Tibial artery (tissue), 4 donors: ENCODE measurements at regions not wholly inside any gene's neighbourhood (a gene's known extent, or its start where the extent isn't known, plus 50 kb on each side); places are given as distances from the start of the nearest gene placed in this dataset.
A peak's percentile ranks its signal among the peaks of the same experiment; 100 is the strongest.

ENCODE experiments used
- DNase-seq, 2 donors: peaks; one replicate each; pipeline ENCODE4 v3.0.0-alpha.2; 2019
- H3K27ac ChIP-seq, 2 donors: fragments of 200-600 bp; sonication (generic) in 1 of 2; 1 replicate in 1 of 2; 2 replicates in 1 of 2; pipeline ENCODE4 v1.5.1; 2018 to 2019; ENCODE audit warnings: mild to moderate bottlenecking in 1 of 2
- H3K27me3 ChIP-seq, 2 donors: fragments of 200-600 bp; sonication (generic) in 1 of 2; one replicate each; pipeline versions ENCODE4 v1.5.1 to v1.6.0; 2016 to 2019
- H3K36me3 ChIP-seq, 3 donors: fragments of 200-600 bp; sonication (generic) in 2 of 3; one replicate each; pipeline ENCODE4 v1.5.1; 2016 to 2019; ENCODE audit warnings: mild to moderate bottlenecking in 2 of 3
- H3K4me1 ChIP-seq, 4 donors: fragments of 200-600 bp; sonication (generic) in 2 of 4; 1 replicate in 3 of 4; 2 replicates in 1 of 4; pipeline ENCODE4 v1.5.1; 2016 to 2019
- H3K4me3 ChIP-seq, 2 donors: fragments of 200-600 bp; sonication (generic) in 1 of 2; 1 replicate in 1 of 2; 2 replicates in 1 of 2; pipeline ENCODE4 v1.5.1; 2018 to 2019; ENCODE audit warnings: mild to moderate bottlenecking in 2 of 2
- H3K9me3 ChIP-seq, 3 donors: fragments of 200-600 bp; sonication (generic) in 1 of 3; one replicate each; pipeline ENCODE4 v1.5.1; 2016 to 2019
- CTCF ChIP-seq, 2 experiments: fragments of 200-600 bp in 1 of 2; fragments of 450-650 bp in 1 of 2; IDR thresholded peaks; one replicate each; pipeline ENCODE4 v1.5.1; 2017 to 2019; ENCODE audit warnings: antibody characterized with exemption in 2 of 2, mild to moderate bottlenecking in 1 of 2, moderate library complexity in 1 of 2
- intact Hi-C: fragments of 100-400 bp; cut with DNase I; formaldehyde crosslinking; loops from one replicate; pipeline ENCODE4 v1.15.0; 2023; ENCODE audit warnings: low total_unique reads

DNA sequence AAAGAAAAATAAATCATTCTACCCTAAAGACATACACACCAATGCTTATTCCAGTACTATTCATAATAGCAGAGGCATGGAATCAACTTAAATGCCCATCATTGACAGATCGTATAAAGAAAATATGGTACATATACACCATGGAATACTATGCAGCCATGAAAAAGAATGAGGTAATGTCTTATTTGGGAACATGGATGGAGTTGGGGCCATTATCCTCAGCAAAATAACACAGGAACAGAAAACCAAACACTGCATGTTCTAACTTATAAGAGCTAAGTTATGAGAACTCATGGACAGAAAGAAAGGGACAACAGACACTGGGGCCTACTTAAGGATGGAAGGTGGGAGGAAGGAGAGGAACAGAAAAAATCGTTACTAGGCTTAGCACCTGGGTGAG lies 527.5 kb upstream of the ST8SIA4 start:
- no peaks in the 10 kb centered on the region for H3K9me3 ChIP-seq
- peaks cover 0 to 16% (median 5%) of the 10 kb centered on the region in 4 donors for H3K4me1 ChIP-seq
- intact Hi-C loops = no loop called here
- no peak for DNase-seq
- H3K4me3 ChIP-seq = no peak overlapping the region
- H3K27me3 ChIP-seq = no peaks in the 10 kb centered on the region
- no peak overlapping the region for H3K27ac ChIP-seq
- H3K36me3 ChIP-seq = no peaks in the 10 kb centered on the region
- TF ChIP-seq CTCF (IDR thresholded peaks at IDR 0.05) = no peak

GRCh38 chr5:101429241-101429640 lies 526.2 kb upstream of the ST8SIA4 start:
- H3K4me3 ChIP-seq = no peak overlapping the region
- intact Hi-C loops = no loop called here
- no peak for DNase-seq
- H3K27ac ChIP-seq = no peak overlapping the region
- H3K9me3 ChIP-seq = no peaks in the 10 kb centered on the region
- no peaks in the 10 kb centered on the region for H3K27me3 ChIP-seq
- TF ChIP-seq CTCF (IDR thresholded peaks at IDR 0.05) = no peak
- H3K36me3 ChIP-seq = no peaks in the 10 kb centered on the region
- H3K4me1 ChIP-seq = peaks cover 0 to 26% (median 10%) of the 10 kb centered on the region in 4 donors

DNA sequence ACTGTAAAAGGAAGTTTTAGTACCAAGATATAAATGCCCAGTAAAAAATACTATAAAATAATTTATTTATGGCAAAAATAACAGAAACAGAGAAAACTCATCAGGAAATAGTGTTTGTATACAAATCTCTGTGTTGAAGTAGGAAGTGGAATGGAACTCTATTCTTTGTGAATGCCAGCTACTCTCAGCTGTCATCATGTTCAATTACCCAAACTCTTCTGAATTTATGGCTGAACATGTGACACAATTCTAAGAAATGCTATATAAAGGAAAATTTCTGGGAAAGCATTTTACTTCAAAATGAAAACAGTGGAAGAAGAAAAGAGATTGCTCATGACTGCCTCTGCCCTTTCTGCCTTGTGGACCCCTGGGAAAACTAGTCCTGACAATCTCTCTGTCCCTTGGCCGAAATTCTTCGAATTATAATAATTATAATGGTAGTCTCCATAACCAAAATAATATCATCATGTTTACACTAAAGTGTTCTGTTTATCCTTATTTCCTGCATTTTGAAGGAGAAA lies 522.3 kb upstream of the ST8SIA4 start:
- peak overlapping the region; percentile 52 to 60 for H3K27ac ChIP-seq
- no peak for DNase-seq
- TF ChIP-seq CTCF (IDR thresholded peaks at IDR 0.05) = no peak
- intact Hi-C loops = no loop called here
- H3K36me3 ChIP-seq = no peaks in the 10 kb centered on the region
- H3K4me1 ChIP-seq = peaks cover 0 to 29% (median 10%) of the 10 kb centered on the region in 4 donors
- no peak overlapping the region for H3K4me3 ChIP-seq
- H3K27me3 ChIP-seq = no peaks in the 10 kb centered on the region
- H3K9me3 ChIP-seq = no peaks in the 10 kb centered on the region

- intact Hi-C loops = no loop called here
- no peaks in the 10 kb centered on the region for H3K36me3 ChIP-seq
- peak overlapping the region; percentile 52 to 60 for H3K27ac ChIP-seq
- H3K4me3 ChIP-seq = no peak overlapping the region
- TF ChIP-seq CTCF (IDR thresholded peaks at IDR 0.05) = no peak
- DNase-seq = no peak
- H3K4me1 ChIP-seq = peaks cover 0 to 29% (median 10%) of the 10 kb centered on the region in 4 donors
- H3K27me3 ChIP-seq = no peaks in the 10 kb centered on the region
- no peaks in the 10 kb centered on the region for H3K9me3 ChIP-seq
These were observed 521.6 kb upstream of the ST8SIA4 start for GRCh38 chr5:101424530-101425175.

GRCh38 chr5:101418713-101419118 lies 515.6 kb upstream of the ST8SIA4 start:
- intact Hi-C loops = no loop called here
- Histone ChIP-seq H3K9me3 (no peaks in the 10 kb centered on the region), H3K27ac (peak overlapping the region; percentile 6 to 40), H3K4me3 (no peak overlapping the region), H3K27me3 (no peaks in the 10 kb centered on the region), H3K36me3 (no peaks in the 10 kb centered on the region), H3K4me1 (peaks cover 0 to 16% (median 0%) of the 10 kb centered on the region in 4 donors)
- no peak for DNase-seq
- TF ChIP-seq CTCF (IDR thresholded peaks at IDR 0.05) = no peak
